GM21737 (cell line): ENCODE measurements at regions not wholly inside any gene's neighbourhood (a gene's known extent, or its start where the extent isn't known, plus 50 kb on each side); places are given as distances from the start of the nearest gene placed in this dataset.

Source experiments
- ATAC-seq: cut with Tn5 transposase; IDR thresholded peaks from one replicate; pipeline ENCODE4 v1.9.1; 2021; ENCODE audit warnings: mild to moderate bottlenecking, moderate library complexity; ENCODE audit not compliant: unreplicated experiment

DNA sequence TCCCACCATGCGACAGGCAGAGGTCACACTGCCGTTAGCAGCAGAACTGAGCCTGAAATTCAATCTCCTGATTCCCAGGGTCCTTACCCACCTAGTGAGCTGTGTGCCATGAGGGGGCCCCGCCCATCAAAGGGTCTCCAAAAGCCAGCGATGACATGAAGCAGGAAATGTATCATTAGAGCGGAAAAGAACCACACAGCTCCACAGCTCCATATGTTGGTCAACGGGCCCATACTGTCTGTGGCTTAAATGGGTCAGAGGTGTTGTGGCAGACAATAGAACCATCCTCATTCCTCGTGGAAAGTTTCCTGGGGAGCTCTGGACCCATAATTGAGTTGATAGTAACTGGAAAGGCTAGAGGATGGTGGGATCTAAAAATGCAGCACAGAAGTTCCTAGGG, 68.1 kb upstream of the PODXL start:
- ATAC-seq, result no peak

DNA sequence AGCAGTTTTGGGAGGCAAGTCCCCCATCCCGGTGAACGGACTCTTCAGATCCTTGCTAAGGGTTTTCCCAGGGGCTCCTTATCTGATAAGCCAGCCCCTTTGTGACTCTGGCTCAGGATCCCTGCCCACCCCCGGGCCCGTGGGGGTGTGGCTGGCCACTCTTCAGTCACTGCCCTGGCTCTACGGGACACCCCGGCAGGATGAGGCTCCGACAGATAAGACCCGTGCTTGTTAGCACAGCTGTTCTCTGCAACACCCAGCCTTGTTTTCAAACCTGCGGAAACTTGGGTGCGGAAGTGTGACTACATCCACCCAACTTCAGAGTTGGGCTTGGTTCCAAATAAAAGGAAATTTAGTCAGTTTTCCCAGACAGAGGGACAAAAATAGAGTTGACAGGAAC, 66.7 kb upstream of the PODXL start:
- no peak for ATAC-seq

DNA sequence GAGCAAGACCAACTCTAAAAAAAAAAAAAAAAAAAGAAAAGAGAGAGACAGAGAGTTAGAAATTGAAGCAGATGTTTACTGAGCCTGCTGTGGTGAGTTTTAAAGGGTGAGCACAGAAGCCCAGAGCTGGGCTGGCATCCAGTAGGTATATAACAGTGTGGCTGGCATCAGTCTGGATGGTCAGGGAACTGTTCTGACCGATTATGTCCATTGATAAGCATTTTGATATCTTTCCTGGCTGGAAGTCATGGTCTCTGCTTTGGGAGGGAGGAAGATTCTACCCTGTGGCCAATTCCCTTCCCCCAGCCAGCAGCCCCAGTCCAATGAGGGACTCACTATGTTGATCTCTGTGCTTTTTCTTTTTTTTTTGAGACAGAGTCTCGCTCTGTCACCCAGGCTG, 65.2 kb upstream of the PODXL start:
- ATAC-seq, result no peak

GRCh38 chr7:131620673-131621609, 64.5 kb upstream of the PODXL start:
- no peak for ATAC-seq

DNA sequence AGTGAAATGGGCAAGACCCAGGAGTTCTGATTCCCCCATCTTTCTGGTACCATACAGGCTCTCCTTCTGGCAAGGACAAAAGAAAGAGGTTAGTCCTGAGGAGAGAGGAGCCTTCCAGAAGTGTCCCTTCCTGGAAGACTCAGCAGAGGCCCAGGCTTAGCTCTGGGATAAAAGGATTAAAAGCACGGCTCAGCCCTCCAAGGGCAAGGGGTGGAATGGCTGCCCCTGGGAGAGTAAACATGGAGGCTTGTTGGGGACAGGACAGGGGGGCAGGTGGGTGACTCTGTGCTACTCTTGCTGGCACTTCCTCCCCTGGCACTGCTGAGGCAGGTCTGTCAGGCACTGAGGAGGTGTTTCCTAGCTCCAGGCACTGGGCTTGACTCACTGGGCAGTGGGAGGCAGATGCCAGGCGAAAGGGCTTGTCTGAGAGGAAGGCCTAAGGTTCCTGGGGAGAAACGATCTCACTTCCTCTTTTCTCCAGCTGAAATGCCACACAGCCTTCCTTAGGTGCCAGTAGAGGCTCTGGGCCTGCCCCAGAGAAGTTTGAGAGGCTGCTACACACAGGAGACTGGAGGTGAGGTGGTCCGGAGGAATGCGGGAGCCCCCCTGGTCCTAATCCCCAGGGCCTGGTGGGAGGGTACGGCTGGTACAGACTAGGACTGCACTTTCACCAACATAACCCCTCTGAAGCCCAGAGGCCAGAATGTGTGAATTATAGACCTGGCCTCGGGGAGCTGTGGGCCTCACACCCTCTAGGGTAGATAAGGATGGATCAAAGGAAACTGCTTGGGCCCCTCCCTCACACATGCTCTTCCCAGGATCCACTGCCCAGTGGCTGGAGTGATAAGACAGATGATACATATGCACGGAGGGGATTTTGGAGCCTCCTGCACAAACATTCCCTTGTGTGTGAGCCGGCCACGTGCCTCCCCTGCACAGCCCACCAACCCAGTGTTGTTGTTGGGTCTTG, 63.2 kb upstream of the PODXL start:
- no peak for ATAC-seq

GRCh38 chr7:131618391-131618790, 62.0 kb upstream of the PODXL start:
- ATAC-seq, result no peak

- no peak for ATAC-seq
Observed at GRCh38 chr7:131616487-131617200, 60.2 kb upstream of the PODXL start.

GRCh38 chr7:131613909-131614308, 57.5 kb upstream of the PODXL start:
- ATAC-seq, result no peak

GRCh38 chr7:131610007-131610406, 53.6 kb upstream of the PODXL start:
- no peak for ATAC-seq

DNA sequence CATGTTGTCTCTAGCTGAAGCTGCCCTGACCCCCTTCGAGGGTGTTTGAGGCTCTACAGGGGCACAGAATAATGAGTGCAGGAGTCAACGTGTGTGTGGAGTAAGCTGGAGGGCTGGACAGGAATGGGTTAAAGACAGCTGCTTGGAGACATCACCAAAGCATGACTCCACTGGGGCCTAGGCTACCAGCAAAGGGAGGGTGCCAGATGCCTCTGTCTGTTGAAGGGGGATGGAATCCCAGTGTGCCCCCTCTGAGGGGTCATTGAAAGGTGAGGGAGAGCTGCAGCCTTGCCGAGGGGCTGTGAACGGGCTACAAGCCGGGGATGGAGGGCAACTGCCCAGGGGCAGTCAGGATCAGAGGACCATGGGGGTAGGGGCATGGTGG, 51.7 kb upstream of the PODXL start:
- no peak for ATAC-seq

- ATAC-seq, result no peak
Observed at GRCh38 chr7:131607291-131608115, 51.1 kb upstream of the PODXL start.

DNA sequence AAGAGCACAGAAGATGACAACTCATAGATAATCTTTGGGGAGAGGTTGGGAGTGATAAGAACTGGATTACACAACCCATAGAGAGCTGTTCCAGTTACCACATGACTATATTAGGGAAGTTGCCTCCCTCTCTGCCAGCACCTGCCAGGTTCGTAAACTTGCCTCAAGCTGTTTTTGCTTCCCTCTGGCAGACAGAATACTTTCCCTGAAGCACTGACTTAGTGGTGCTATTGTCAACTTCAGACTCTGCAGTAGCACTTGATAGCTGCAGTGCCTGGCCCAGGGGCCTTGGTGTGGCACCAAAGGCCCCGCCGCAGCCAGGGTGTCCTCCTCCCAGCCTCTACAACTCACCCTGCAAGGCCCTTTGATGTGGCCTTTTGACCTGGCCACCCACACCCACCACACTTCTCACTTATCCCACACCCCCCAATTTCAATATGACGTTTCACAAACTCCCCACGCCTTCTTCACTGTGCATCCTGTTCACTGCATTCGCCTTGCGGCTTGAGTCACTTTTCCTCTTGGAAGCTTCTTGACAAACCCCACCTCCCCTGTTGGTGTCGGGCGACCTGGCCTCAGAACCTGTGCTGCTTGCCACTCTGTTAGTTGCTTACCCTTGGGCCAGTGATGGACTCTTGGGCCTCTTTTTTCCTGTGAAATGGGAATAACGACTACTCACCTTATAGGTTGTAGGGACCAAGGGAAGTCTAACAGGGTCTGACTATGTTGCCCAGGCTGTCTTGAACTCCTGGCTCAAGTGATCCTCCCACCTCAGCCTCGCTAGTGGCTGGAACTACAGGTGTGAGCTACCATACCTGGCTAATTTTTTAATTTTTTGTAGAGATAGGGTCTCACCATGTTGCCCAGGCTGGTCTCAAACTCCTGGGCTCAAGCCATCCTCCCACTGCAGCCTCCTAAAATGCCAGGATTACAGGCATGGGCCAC, 50.2 kb upstream of the PODXL start:
- ATAC-seq, result no peak
